Uterus (tissue), 3 donors: ENCODE measurements at regions not wholly inside any gene's neighbourhood (a gene's known extent, or its start where the extent isn't known, plus 50 kb on each side); places are given as distances from the start of the nearest gene placed in this dataset.

Experiments
- DNase-seq, 2 donors: peaks; one replicate each; pipeline ENCODE4 v3.0.0-alpha.2; 2019 to 2020
- H3K27ac ChIP-seq, 2 donors: fragments of 200-600 bp; sonication (generic); 1 replicate in 1 of 2; 2 replicates in 1 of 2; pipeline ENCODE4 v1.5.1; 2016 to 2018
- H3K27me3 ChIP-seq, 2 donors: fragments of 200-600 bp; sonication (generic); one replicate each; pipeline ENCODE4 v1.5.1; 2018 to 2019; ENCODE audit warnings: control low read depth in 1 of 2
- H3K36me3 ChIP-seq, 2 donors: fragments of 200-600 bp; sonication (generic); one replicate each; pipeline ENCODE4 v1.5.1; 2019; ENCODE audit warnings: control low read depth in 1 of 2
- H3K4me1 ChIP-seq, 2 donors: fragments of 200-600 bp; sonication (generic); one replicate each; pipeline ENCODE4 v1.5.1; 2018 to 2019; ENCODE audit warnings: control low read depth in 1 of 2
- H3K4me3 ChIP-seq, 2 donors: fragments of 200-600 bp; sonication (generic); 1 replicate in 1 of 2; 2 replicates in 1 of 2; pipeline ENCODE4 v1.5.1; 2018 to 2019; ENCODE audit warnings: mild to moderate bottlenecking in 1 of 2
- H3K9me3 ChIP-seq, 2 donors: fragments of 200-600 bp; sonication (generic); one replicate each; pipeline ENCODE4 v1.5.1; 2019; ENCODE audit warnings: control low read depth in 1 of 2
- CTCF ChIP-seq, 4 experiments: fragments of 200-600 bp in 2 of 4; fragments of 450-650 bp in 2 of 4; sonication (generic) in 2 of 4; IDR thresholded peaks; one replicate each; pipeline ENCODE4 v1.5.1; 2016 to 2019; ENCODE audit warnings: antibody characterized with exemption in 4 of 4, mild to moderate bottlenecking in 2 of 4, moderate library complexity in 1 of 4
- POLR2A ChIP-seq, 2 donors: fragments of 450-650 bp; IDR thresholded peaks; one replicate each; pipeline ENCODE4 v1.6.1; 2016; ENCODE audit warnings: antibody characterized with exemption in 2 of 2, mild to moderate bottlenecking in 1 of 2, moderate library complexity in 1 of 2
- intact Hi-C: fragments of 100-400 bp; cut with DNase I; formaldehyde crosslinking; loops from one replicate; pipeline ENCODE4 v1.15.1; 2023; ENCODE audit warnings: low total_unique reads
- donor health status: DM: yes; HTN: yes; CAD: no.

GRCh38 chr9:29062446-29062845, 1489.2 kb upstream of the C9orf72 start:
- H3K9me3 ChIP-seq: no peaks in the 10 kb centered on the region
- H3K4me1 ChIP-seq: no peaks in the 10 kb centered on the region
- no peak overlapping the region for H3K4me3 ChIP-seq
- no peak overlapping the region for H3K27ac ChIP-seq
- no peaks in the 10 kb centered on the region for H3K27me3 ChIP-seq
- intact Hi-C loops: no loop called here
- H3K36me3 ChIP-seq: no peaks in the 10 kb centered on the region
- TF ChIP-seq CTCF (IDR thresholded peaks at IDR 0.05): no peak
- no peak for TF ChIP-seq POLR2A (IDR thresholded peaks at IDR 0.05)
- no peak for DNase-seq

- Histone ChIP-seq H3K9me3 (no peaks in the 10 kb centered on the region), H3K27ac (no peak overlapping the region), H3K27me3 (no peaks in the 10 kb centered on the region), H3K4me1 (no peaks in the 10 kb centered on the region), H3K4me3 (no peak overlapping the region), H3K36me3 (no peaks in the 10 kb centered on the region)
- TF ChIP-seq POLR2A (IDR thresholded peaks at IDR 0.05) (no peak), CTCF (IDR thresholded peaks at IDR 0.05) (no peak)
- DNase-seq: no peak
- intact Hi-C loops: no loop called here
Measured at GRCh38 chr9:29063031-29063430, 1489.8 kb upstream of the C9orf72 start.

- H3K4me3 ChIP-seq: no peak overlapping the region
- no peaks in the 10 kb centered on the region for H3K27me3 ChIP-seq
- no peaks in the 10 kb centered on the region for H3K9me3 ChIP-seq
- no peak for TF ChIP-seq CTCF (IDR thresholded peaks at IDR 0.05)
- TF ChIP-seq POLR2A (IDR thresholded peaks at IDR 0.05): no peak
- no peaks in the 10 kb centered on the region for H3K36me3 ChIP-seq
- H3K4me1 ChIP-seq: no peaks in the 10 kb centered on the region
- no peak for DNase-seq
- intact Hi-C loops: no loop called here
- no peak overlapping the region for H3K27ac ChIP-seq
Measured at GRCh38 chr9:29066141-29066640, 1492.9 kb upstream of the C9orf72 start.

- H3K27ac ChIP-seq: no peak overlapping the region
- H3K4me1 ChIP-seq: no peaks in the 10 kb centered on the region
- no peaks in the 10 kb centered on the region for H3K9me3 ChIP-seq
- H3K27me3 ChIP-seq: no peaks in the 10 kb centered on the region
- intact Hi-C loops: no loop called here
- H3K36me3 ChIP-seq: no peaks in the 10 kb centered on the region
- no peak for DNase-seq
- H3K4me3 ChIP-seq: no peak overlapping the region
- TF ChIP-seq CTCF (IDR thresholded peaks at IDR 0.05): no peak
- no peak for TF ChIP-seq POLR2A (IDR thresholded peaks at IDR 0.05)
Measured at GRCh38 chr9:29068461-29068860, 1495.2 kb upstream of the C9orf72 start.

- no peak overlapping the region for H3K4me3 ChIP-seq
- no peak for DNase-seq
- H3K36me3 ChIP-seq: no peaks in the 10 kb centered on the region
- no peaks in the 10 kb centered on the region for H3K9me3 ChIP-seq
- intact Hi-C loops: no loop called here
- no peaks in the 10 kb centered on the region for H3K4me1 ChIP-seq
- no peaks in the 10 kb centered on the region for H3K27me3 ChIP-seq
- TF ChIP-seq POLR2A (IDR thresholded peaks at IDR 0.05) (no peak), CTCF (IDR thresholded peaks at IDR 0.05) (no peak)
- H3K27ac ChIP-seq: no peak overlapping the region
Measured at GRCh38 chr9:29069376-29069775, 1496.1 kb upstream of the C9orf72 start.
